IMR-90 (cell line): ENCODE measurements at regions not wholly inside any gene's neighbourhood (a gene's known extent, or its start where the extent isn't known, plus 50 kb on each side); places are given as distances from the start of the nearest gene placed in this dataset.

Experiments
- ATAC-seq: fragments of 200-7000 bp; cut with Tn5 transposase; 2 replicates; pipeline ENCODE4 v1.9.1; 2020; ENCODE audit warnings: low read depth, mild to moderate bottlenecking, moderate library complexity
- BruUV-seq: library from RNA; stranded (reverse); fragments of 400-500 nt; replicated peaks from 2 replicates; lab custom pipeline; 2021; lab: Mats Ljungman, UMichigan
- CTCF ChIA-PET: fragments of 300-600 bp; formaldehyde crosslinking; extraction: SDS; loops from one replicate; lab custom pipeline; 2021; ENCODE audit warnings: antibody characterized with exemption; lab: Yijun Ruan, JAX
- POLR2A ChIA-PET: fragments of 300-600 bp; sonication (Branson Sonifier 250); formaldehyde crosslinking; loops from one replicate; lab custom pipeline; 2022; ENCODE audit warnings: antibody characterized with exemption; ENCODE audit not compliant: unreplicated experiment; lab: Charles Lee
- DNase-seq: peaks from one replicate; pipeline ENCODE4 v3.0.0; 2013
- H2AFZ ChIP-seq: replicated peaks from 2 replicates; pipeline ENCODE3; 2013; ENCODE audit warnings: low read length, mild to moderate bottlenecking; ENCODE audit not compliant: poor library complexity
- H2AK5ac ChIP-seq: 2 replicates; pipeline ENCODE4 v1.6.1; 2013; ENCODE audit warnings: low read depth, low read length, inconsistent platforms
- H2AK9ac ChIP-seq: replicated peaks from 2 replicates; pipeline ENCODE3; 2013; ENCODE audit warnings: mild to moderate bottlenecking, low read depth, low read length, moderate library complexity; ENCODE audit not compliant: poor library complexity
- H2BK120ac ChIP-seq: 2 replicates; pipeline ENCODE4 v1.6.1; 2013; ENCODE audit warnings: low read depth, low read length, inconsistent platforms
- H2BK15ac ChIP-seq: 3 replicates; pipeline ENCODE4 v1.6.1; 2013; ENCODE audit warnings: low read depth, low read length, inconsistent platforms
- H2BK20ac ChIP-seq: 2 replicates; pipeline ENCODE4 v1.6.1; 2013; ENCODE audit warnings: low read depth, mild to moderate bottlenecking, inconsistent platforms, low read length, moderate library complexity
- H2BK5ac ChIP-seq: 2 replicates; pipeline ENCODE4 v1.6.1; 2013; ENCODE audit warnings: mild to moderate bottlenecking, low read depth, low read length, inconsistent platforms; ENCODE audit not compliant: poor library complexity, severe bottlenecking
- H3K14ac ChIP-seq: replicated peaks from 2 replicates; pipeline ENCODE4 v1.6.1; 2013; ENCODE audit warnings: low read depth, low read length, inconsistent platforms
- H3K18ac ChIP-seq: 2 replicates; pipeline ENCODE4 v1.6.1; 2013; ENCODE audit warnings: low read depth, low read length, control low read depth
- H3K23ac ChIP-seq: 2 replicates; pipeline ENCODE4 v1.6.1; 2013; ENCODE audit warnings: low read depth, low read length, inconsistent platforms
- H3K27ac ChIP-seq: 2 replicates; pipeline ENCODE4 v1.5.1; 2013; ENCODE audit warnings: mild to moderate bottlenecking, control low read depth, low read length; ENCODE audit not compliant: insufficient read depth
- H3K27me3 ChIP-seq: 2 replicates; pipeline ENCODE4 v1.6.1; 2013; ENCODE audit warnings: low read length; ENCODE audit not compliant: control insufficient read depth, insufficient read depth
- H3K36me3 ChIP-seq: 2 replicates; pipeline ENCODE4 v1.6.1; 2013; ENCODE audit warnings: low read length, mixed read lengths; ENCODE audit not compliant: control insufficient read depth, insufficient read depth
- H3K4ac ChIP-seq: 2 replicates; pipeline ENCODE4 v1.6.1; 2013; ENCODE audit warnings: low read depth, low read length, inconsistent platforms
- H3K4me1 ChIP-seq: 2 replicates; pipeline ENCODE4 v1.6.1; 2013; ENCODE audit warnings: low read length, mixed read lengths; ENCODE audit not compliant: control insufficient read depth, insufficient read depth
- H3K4me2 ChIP-seq: 2 replicates; pipeline ENCODE4 v1.6.1; 2013; ENCODE audit warnings: low read depth, mild to moderate bottlenecking, control low read depth, low read length, moderate library complexity
- H3K4me3 ChIP-seq: 2 replicates; pipeline ENCODE4 v1.5.1; 2013; ENCODE audit warnings: low read depth, mild to moderate bottlenecking, control low read depth, low read length, moderate library complexity; ENCODE audit not compliant: insufficient read depth
- H3K56ac ChIP-seq: 2 replicates; pipeline ENCODE4 v1.6.1; 2013; ENCODE audit warnings: low read length, inconsistent platforms; ENCODE audit not compliant: insufficient read depth; ENCODE audit errors: extremely low read depth
- H3K79me1 ChIP-seq, 2 experiments: 2 replicates each; pipeline ENCODE4 v1.6.1; 2013; ENCODE audit warnings: low read length in 2 of 2, inconsistent platforms in 1 of 2, low read depth in 1 of 2
- H3K9ac ChIP-seq: 2 replicates; pipeline ENCODE4 v1.6.1; 2013; ENCODE audit warnings: low read depth, low read length, control low read depth
- H3K9me1 ChIP-seq: 2 replicates; pipeline ENCODE4 v1.6.1; 2013; ENCODE audit warnings: low read length, inconsistent platforms; ENCODE audit not compliant: insufficient read depth
- H3K9me3 ChIP-seq: 2 replicates; pipeline ENCODE4 v1.6.1; 2013; ENCODE audit warnings: low read length; ENCODE audit not compliant: control insufficient read depth, insufficient read depth
- H4K20me1 ChIP-seq: 2 replicates; pipeline ENCODE4 v1.6.1; 2013; ENCODE audit warnings: low read length, inconsistent platforms; ENCODE audit not compliant: insufficient read depth
- H4K5ac ChIP-seq: 2 replicates; pipeline ENCODE4 v1.6.1; 2013; ENCODE audit warnings: mild to moderate bottlenecking, low read depth, low read length, control low read depth
- H4K8ac ChIP-seq, 2 experiments: 2 replicates each; pipeline ENCODE4 v1.6.1; 2013; ENCODE audit warnings: low read depth in 2 of 2, low read length in 2 of 2, control low read depth in 1 of 2, inconsistent platforms in 1 of 2
- H4K91ac ChIP-seq: 2 replicates; pipeline ENCODE4 v1.6.1; 2013; ENCODE audit warnings: low read depth, low read length, inconsistent platforms; ENCODE audit not compliant: insufficient read depth
- BHLHE40 ChIP-seq: fragments of 150-350 bp; IDR thresholded peaks from 2 replicates; pipeline ENCODE4 v1.6.1; 2016; ENCODE audit warnings: mild to moderate bottlenecking, low read depth, low read length
- CEBPB ChIP-seq: IDR thresholded peaks from 2 replicates; pipeline ENCODE4 v1.6.1; 2012; ENCODE audit warnings: low read depth, low read length, improper control_type of control experiment
- CHD1 ChIP-seq: IDR thresholded peaks from 2 replicates; pipeline ENCODE4 v1.6.1; 2012; ENCODE audit warnings: low read depth, low read length, improper control_type of control experiment
- ELK1 ChIP-seq: fragments of 150-350 bp; IDR thresholded peaks from 2 replicates; pipeline ENCODE4 v1.6.1; 2016; ENCODE audit warnings: low read depth, mild to moderate bottlenecking, low read length, moderate library complexity, borderline replicate concordance
- FOS ChIP-seq: fragments of 150-350 bp; IDR thresholded peaks from 2 replicates; pipeline ENCODE4 v1.6.1; 2016; ENCODE audit warnings: low read depth, low read length
- MAFK ChIP-seq: IDR thresholded peaks from 2 replicates; pipeline ENCODE4 v1.6.1; 2012; ENCODE audit warnings: low read depth, low read length, improper control_type of control experiment
- MXI1 ChIP-seq: IDR thresholded peaks from 2 replicates; pipeline ENCODE4 v1.6.1; 2012; ENCODE audit warnings: low read depth, mild to moderate bottlenecking, low read length, moderate library complexity, borderline replicate concordance
- POLR2A ChIP-seq: IDR thresholded peaks from 2 replicates; pipeline ENCODE4 v1.6.1; 2012; ENCODE audit warnings: mild to moderate bottlenecking, low read depth, low read length
- RAD21 ChIP-seq: IDR thresholded peaks from 2 replicates; pipeline ENCODE4 v1.6.1; 2012; ENCODE audit warnings: low read length, improper control_type of control experiment
- RFX5 ChIP-seq: IDR thresholded peaks from 2 replicates; pipeline ENCODE4 v1.8.0; 2012; ENCODE audit warnings: low read depth, mild to moderate bottlenecking, low read length, moderate library complexity
- SMC3 ChIP-seq: fragments of 150-350 bp; IDR thresholded peaks from 2 replicates; pipeline ENCODE4 v1.6.1; 2016; ENCODE audit warnings: low read depth, mild to moderate bottlenecking, antibody characterized with exemption, low read length, moderate library complexity
- WGBS, 2 experiments: methylation state at CpG; one replicate each; pipeline versions ENCODE4 v1.1.5 to v1.1.7; 2013; ENCODE audit warnings: missing lambda C conversion rate in 2 of 2; ENCODE audit not compliant: insufficient read length in 1 of 2; ENCODE audit errors: extremely low coverage in 2 of 2; 5-methylcytosine and 5-hydroxymethylcytosine counted together
- dilution Hi-C: fragments of 300-500 bp; cut with HindIII; formaldehyde crosslinking; loops from one replicate; pipeline ENCODE4 v1.14.3; 2018; ENCODE audit warnings: low sequenced_read_pairs; ENCODE audit not compliant: unreplicated experiment
- in situ Hi-C: fragments of 300-500 bp; cut with MboI; formaldehyde crosslinking; loops from 3 replicates; pipeline ENCODE4 v1.14.3; 2019; ENCODE audit warnings: low sequenced_read_pairs, inconsistent platforms, mixed read lengths
- intact Hi-C: fragments of 100-400 bp; cut with micrococcal nuclease; formaldehyde crosslinking; loops from 2 replicates; pipeline ENCODE4 v1.10.0; 2022
- TF ChIP-seq, protein P1 (sequence below): fragments of 150-350 bp; IDR thresholded peaks from 2 replicates; pipeline ENCODE4 v1.6.1; 2017; ENCODE audit warnings: mild to moderate bottlenecking, antibody characterized with exemption, low read length, low read depth
- TF ChIP-seq, protein P2 (sequence below): conservative IDR thresholded peaks from 2 replicates; pipeline ENCODE4 v1.5.1; 2012; ENCODE audit warnings: mild to moderate bottlenecking, low read depth, low read length, improper control_type of control experiment

DNA sequence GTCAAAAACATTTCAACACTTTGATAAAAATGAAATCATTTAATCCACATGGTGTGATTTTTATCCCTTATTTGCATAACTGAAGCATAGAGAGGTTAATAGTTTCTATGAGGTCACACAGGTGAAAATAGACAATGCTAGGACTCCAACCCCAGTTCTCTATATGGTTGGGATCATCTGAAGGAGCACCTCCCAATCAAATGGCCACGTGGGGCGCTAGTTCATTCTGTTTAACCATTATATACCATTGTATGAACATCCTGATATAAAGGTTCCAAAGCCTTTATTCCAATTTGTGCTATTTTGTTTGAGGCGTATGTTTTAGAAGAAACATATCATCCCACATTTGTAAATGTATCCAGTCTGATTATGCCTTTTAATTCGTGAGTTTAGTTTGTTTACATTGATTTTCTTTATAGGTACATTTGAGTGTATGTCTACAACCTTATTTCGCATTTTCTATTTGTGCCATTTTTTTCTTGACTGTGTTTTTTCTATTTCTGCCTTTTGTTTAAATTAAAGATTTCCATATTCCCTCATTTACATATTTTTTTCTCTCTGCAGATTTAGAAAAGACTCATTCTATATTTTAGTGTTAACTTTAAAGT, 1092.0 kb downstream of the MAT2B start:
- Histone ChIP-seq H2BK20ac (no peak overlapping the region), H3K27ac (no peak overlapping the region), H3K9me3 (0 out of 2 replicates have a peak, but pooled peaks cover 3% of the 10 kb centered on the region), H3K4me2 (no peak overlapping the region), H2BK5ac (no peak overlapping the region), H4K20me1 (no peaks in the 10 kb centered on the region), H3K36me3 (no peaks in the 10 kb centered on the region), H4K8ac (no peak overlapping the region), H2BK15ac (no peak overlapping the region), H4K91ac (no peak overlapping the region), H2AK9ac (no peak overlapping the region), H3K9me1 (no peaks in the 10 kb centered on the region), H3K79me1 (no peaks in the 10 kb centered on the region), H3K9ac (no peak overlapping the region), H2BK120ac (no peak overlapping the region), H3K4me1 (peaks cover 2% of the 10 kb centered on the region; the same call in 1 of the 2 replicates), H2AK5ac (no peak overlapping the region), H4K5ac (no peak overlapping the region), H3K4ac (no peak overlapping the region), H3K4me3 (no peak overlapping the region), H3K27me3 (no peaks in the 10 kb centered on the region), H3K56ac (no peak overlapping the region), H2AFZ (no peak overlapping the region), H3K18ac (no peak overlapping the region), H3K14ac (no peak overlapping the region), H3K23ac (no peak overlapping the region)
- DNase-seq = no peak
- TF ChIP-seq ELK1 (no peak), BHLHE40 (no peak), FOS (no peak), RFX5 (no peak), RAD21 (no peak), SMC3 (no peak), POLR2A (no peak), MXI1 (no peak), MAFK (no peak), CHD1 (no peak), CEBPB (no peak)
- TF ChIP-seq, protein P1, sequence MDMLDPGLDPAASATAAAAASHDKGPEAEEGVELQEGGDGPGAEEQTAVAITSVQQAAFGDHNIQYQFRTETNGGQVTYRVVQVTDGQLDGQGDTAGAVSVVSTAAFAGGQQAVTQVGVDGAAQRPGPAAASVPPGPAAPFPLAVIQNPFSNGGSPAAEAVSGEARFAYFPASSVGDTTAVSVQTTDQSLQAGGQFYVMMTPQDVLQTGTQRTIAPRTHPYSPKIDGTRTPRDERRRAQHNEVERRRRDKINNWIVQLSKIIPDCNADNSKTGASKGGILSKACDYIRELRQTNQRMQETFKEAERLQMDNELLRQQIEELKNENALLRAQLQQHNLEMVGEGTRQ = no peak
- TF ChIP-seq, protein P2, sequence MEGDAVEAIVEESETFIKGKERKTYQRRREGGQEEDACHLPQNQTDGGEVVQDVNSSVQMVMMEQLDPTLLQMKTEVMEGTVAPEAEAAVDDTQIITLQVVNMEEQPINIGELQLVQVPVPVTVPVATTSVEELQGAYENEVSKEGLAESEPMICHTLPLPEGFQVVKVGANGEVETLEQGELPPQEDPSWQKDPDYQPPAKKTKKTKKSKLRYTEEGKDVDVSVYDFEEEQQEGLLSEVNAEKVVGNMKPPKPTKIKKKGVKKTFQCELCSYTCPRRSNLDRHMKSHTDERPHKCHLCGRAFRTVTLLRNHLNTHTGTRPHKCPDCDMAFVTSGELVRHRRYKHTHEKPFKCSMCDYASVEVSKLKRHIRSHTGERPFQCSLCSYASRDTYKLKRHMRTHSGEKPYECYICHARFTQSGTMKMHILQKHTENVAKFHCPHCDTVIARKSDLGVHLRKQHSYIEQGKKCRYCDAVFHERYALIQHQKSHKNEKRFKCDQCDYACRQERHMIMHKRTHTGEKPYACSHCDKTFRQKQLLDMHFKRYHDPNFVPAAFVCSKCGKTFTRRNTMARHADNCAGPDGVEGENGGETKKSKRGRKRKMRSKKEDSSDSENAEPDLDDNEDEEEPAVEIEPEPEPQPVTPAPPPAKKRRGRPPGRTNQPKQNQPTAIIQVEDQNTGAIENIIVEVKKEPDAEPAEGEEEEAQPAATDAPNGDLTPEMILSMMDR = no peak
- intact Hi-C loops (no loop called here), dilution Hi-C loops (no loop called here), in situ Hi-C loops (no loop called here)
- no TSS peak for BruUV-seq
- no CpG with 5 or more reads among the region's 5 CpGs for WGBS, 2 experiments
- CTCF ChIA-PET = no interaction called here
- no peak for ATAC-seq
- POLR2A ChIA-PET = no interaction called here
